HG03045 (cell line): ENCODE measurements at regions not wholly inside any gene's neighbourhood (a gene's known extent, or its start where the extent isn't known, plus 50 kb on each side); places are given as distances from the start of the nearest gene placed in this dataset.
"Not testable (repeated sequence)": the region's sequence is repeated elsewhere in the genome, so short reads cannot be mapped to it uniquely, and the experiment has no call there.

Experiments
- ATAC-seq: cut with Tn5 transposase; IDR thresholded peaks from one replicate; pipeline ENCODE4 v1.9.1; 2021; ENCODE audit warnings: mild to moderate bottlenecking, moderate library complexity; ENCODE audit not compliant: unreplicated experiment

GRCh38 chr4:166153548-166153947, 280.5 kb downstream of the TLL1 start:
- no peak for ATAC-seq

- ATAC-seq = no peak
These were observed 289.3 kb downstream of the TLL1 start for GRCh38 chr4:166162327-166162726.

GRCh38 chr4:166165829-166166420, 292.9 kb downstream of the TLL1 start:
- peak; percentile 96 for ATAC-seq

- ATAC-seq = no peak
These were observed 296.1 kb downstream of the TLL1 start for GRCh38 chr4:166169111-166169510.

GRCh38 chr4:166172619-166173018, 299.6 kb downstream of the TLL1 start:
- ATAC-seq = no peak

- ATAC-seq = no peak
These were observed 301.9 kb downstream of the TLL1 start for GRCh38 chr4:166174717-166175490.

- no peak for ATAC-seq
These were observed 309.1 kb downstream of the TLL1 start for GRCh38 chr4:166182145-166182544.

- no peak for ATAC-seq
These were observed 322.1 kb downstream of the TLL1 start for GRCh38 chr4:166195101-166195500.

GRCh38 chr4:166197166-166197565, 324.1 kb downstream of the TLL1 start:
- ATAC-seq = no peak

GRCh38 chr4:166198041-166198440, 325.0 kb downstream of the TLL1 start:
- ATAC-seq = no peak

- no peak for ATAC-seq
These were observed 325.7 kb downstream of the TLL1 start for GRCh38 chr4:166198516-166199310.

GRCh38 chr4:166202991-166203390, 330.0 kb downstream of the TLL1 start:
- ATAC-seq = no peak

GRCh38 chr4:166212326-166212725, 339.3 kb downstream of the TLL1 start:
- not testable (repeated sequence) for ATAC-seq

GRCh38 chr4:166222271-166222670, 349.2 kb downstream of the TLL1 start:
- no peak for ATAC-seq

GRCh38 chr4:166228112-166228511, 355.1 kb downstream of the TLL1 start:
- ATAC-seq = no peak

- ATAC-seq = no peak
These were observed 356.8 kb downstream of the TLL1 start for GRCh38 chr4:166229799-166230198.

- ATAC-seq = no peak
These were observed 357.8 kb downstream of the TLL1 start for GRCh38 chr4:166230841-166231240.

GRCh38 chr4:166239354-166239753, 366.3 kb downstream of the TLL1 start:
- ATAC-seq = no peak

GRCh38 chr4:166252487-166253402, 379.7 kb downstream of the TLL1 start:
- ATAC-seq = no peak

GRCh38 chr4:166257276-166257675, 384.2 kb downstream of the TLL1 start:
- no peak for ATAC-seq

GRCh38 chr4:166257891-166258290, 384.9 kb downstream of the TLL1 start:
- ATAC-seq = no peak
